ENCODE measurements at regions not wholly inside any gene's neighbourhood (a gene's known extent, or its start where the extent isn't known, plus 50 kb on each side); places are given as distances from the start of the nearest gene placed in this dataset.

DNA sequence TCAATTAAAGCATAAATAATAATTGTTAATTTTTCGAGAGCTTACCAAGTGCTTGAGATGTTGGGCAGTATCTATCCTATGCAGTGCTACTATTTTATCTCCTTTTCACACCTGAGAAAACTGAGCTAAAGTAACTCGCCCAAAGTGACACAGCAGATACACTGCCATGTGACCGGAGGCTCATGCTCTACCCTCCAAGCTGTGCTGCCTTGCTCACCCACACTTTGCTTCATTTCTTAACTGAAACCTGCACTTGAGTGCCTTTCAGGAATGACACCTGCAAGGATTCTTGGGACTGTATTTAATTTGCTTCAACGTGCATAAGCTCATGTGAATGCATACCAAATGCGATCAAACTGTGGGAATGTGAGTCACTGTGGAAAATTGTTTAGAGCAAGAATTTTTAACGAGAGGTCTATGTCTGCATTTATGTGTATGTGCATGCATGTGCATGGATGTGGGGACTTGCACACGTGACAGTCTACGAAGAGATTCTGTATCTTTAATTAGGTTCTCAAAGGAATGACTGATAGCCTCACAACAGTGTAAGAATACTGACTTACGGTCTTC, 119.2 kb downstream of the ADCYAP1R1 start:
- TF ChIP-seq EZH2 (IDR thresholded peaks at IDR 0.05; ENCODE audit: insufficient read depth, poor library complexity, severe bottlenecking), result no peak
- no peak for TF ChIP-seq EZH2phosphoT487 (IDR thresholded peaks at IDR 0.05; ENCODE audit: insufficient read depth, low read depth)
